ENCODE measurements at regions not wholly inside any gene's neighbourhood (a gene's known extent, or its start where the extent isn't known, plus 50 kb on each side); places are given as distances from the start of the nearest gene placed in this dataset.

DNA sequence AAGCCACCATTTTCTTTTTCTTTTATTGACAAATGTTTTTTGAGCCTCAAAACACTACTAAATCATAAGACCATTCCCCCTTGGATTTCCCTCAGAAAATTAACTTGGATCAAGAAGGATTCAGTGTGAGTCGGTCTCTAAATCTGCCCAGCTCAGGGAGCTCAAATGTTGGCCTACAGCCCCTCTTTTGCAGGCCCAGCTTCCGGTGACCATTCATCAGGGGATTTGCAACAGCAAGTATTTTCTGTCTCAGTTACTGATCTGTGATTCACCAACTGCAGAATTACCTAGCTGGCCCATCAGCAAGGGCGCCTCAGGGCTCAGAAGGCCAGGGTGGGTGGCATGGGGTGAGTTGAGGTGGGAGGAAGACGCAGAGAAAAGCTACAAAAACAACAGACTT is 318.1 kb downstream of the CDC5L start:
- TF ChIP-seq, protein P1, sequence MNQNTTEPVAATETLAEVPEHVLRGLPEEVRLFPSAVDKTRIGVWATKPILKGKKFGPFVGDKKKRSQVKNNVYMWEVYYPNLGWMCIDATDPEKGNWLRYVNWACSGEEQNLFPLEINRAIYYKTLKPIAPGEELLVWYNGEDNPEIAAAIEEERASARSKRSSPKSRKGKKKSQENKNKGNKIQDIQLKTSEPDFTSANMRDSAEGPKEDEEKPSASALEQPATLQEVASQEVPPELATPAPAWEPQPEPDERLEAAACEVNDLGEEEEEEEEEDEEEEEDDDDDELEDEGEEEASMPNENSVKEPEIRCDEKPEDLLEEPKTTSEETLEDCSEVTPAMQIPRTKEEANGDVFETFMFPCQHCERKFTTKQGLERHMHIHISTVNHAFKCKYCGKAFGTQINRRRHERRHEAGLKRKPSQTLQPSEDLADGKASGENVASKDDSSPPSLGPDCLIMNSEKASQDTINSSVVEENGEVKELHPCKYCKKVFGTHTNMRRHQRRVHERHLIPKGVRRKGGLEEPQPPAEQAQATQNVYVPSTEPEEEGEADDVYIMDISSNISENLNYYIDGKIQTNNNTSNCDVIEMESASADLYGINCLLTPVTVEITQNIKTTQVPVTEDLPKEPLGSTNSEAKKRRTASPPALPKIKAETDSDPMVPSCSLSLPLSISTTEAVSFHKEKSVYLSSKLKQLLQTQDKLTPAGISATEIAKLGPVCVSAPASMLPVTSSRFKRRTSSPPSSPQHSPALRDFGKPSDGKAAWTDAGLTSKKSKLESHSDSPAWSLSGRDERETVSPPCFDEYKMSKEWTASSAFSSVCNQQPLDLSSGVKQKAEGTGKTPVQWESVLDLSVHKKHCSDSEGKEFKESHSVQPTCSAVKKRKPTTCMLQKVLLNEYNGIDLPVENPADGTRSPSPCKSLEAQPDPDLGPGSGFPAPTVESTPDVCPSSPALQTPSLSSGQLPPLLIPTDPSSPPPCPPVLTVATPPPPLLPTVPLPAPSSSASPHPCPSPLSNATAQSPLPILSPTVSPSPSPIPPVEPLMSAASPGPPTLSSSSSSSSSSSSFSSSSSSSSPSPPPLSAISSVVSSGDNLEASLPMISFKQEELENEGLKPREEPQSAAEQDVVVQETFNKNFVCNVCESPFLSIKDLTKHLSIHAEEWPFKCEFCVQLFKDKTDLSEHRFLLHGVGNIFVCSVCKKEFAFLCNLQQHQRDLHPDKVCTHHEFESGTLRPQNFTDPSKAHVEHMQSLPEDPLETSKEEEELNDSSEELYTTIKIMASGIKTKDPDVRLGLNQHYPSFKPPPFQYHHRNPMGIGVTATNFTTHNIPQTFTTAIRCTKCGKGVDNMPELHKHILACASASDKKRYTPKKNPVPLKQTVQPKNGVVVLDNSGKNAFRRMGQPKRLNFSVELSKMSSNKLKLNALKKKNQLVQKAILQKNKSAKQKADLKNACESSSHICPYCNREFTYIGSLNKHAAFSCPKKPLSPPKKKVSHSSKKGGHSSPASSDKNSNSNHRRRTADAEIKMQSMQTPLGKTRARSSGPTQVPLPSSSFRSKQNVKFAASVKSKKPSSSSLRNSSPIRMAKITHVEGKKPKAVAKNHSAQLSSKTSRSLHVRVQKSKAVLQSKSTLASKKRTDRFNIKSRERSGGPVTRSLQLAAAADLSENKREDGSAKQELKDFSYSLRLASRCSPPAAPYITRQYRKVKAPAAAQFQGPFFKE (tag by site-specific recombination; IDR thresholded peaks at IDR 0.05; ENCODE audit: borderline replicate concordance) = no peak
- TF ChIP-seq, protein P2, sequence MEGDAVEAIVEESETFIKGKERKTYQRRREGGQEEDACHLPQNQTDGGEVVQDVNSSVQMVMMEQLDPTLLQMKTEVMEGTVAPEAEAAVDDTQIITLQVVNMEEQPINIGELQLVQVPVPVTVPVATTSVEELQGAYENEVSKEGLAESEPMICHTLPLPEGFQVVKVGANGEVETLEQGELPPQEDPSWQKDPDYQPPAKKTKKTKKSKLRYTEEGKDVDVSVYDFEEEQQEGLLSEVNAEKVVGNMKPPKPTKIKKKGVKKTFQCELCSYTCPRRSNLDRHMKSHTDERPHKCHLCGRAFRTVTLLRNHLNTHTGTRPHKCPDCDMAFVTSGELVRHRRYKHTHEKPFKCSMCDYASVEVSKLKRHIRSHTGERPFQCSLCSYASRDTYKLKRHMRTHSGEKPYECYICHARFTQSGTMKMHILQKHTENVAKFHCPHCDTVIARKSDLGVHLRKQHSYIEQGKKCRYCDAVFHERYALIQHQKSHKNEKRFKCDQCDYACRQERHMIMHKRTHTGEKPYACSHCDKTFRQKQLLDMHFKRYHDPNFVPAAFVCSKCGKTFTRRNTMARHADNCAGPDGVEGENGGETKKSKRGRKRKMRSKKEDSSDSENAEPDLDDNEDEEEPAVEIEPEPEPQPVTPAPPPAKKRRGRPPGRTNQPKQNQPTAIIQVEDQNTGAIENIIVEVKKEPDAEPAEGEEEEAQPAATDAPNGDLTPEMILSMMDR (tag by site-specific recombination; IDR thresholded peaks at IDR 0.05) = no peak
- TF ChIP-seq TCF7L2 (IDR thresholded peaks at IDR 0.05; ENCODE audit: borderline replicate concordance, low read depth, low read length) = no peak
- no peak for TF ChIP-seq ZNF416 (tag by site-specific recombination; IDR thresholded peaks at IDR 0.05)
- TF ChIP-seq ZNF184 (tag by site-specific recombination; IDR thresholded peaks at IDR 0.05) = no peak
- TF ChIP-seq REPIN1 (tag by site-specific recombination; IDR thresholded peaks at IDR 0.05; ENCODE audit: low read depth) = no peak
- TF ChIP-seq ZNF274 (IDR thresholded peaks at IDR 0.05; ENCODE audit: low read length) = no peak
- TF ChIP-seq ZNF274 (tag by site-specific recombination; IDR thresholded peaks at IDR 0.05; ENCODE audit: borderline replicate concordance) = no peak
- TF ChIP-seq, protein P3, sequence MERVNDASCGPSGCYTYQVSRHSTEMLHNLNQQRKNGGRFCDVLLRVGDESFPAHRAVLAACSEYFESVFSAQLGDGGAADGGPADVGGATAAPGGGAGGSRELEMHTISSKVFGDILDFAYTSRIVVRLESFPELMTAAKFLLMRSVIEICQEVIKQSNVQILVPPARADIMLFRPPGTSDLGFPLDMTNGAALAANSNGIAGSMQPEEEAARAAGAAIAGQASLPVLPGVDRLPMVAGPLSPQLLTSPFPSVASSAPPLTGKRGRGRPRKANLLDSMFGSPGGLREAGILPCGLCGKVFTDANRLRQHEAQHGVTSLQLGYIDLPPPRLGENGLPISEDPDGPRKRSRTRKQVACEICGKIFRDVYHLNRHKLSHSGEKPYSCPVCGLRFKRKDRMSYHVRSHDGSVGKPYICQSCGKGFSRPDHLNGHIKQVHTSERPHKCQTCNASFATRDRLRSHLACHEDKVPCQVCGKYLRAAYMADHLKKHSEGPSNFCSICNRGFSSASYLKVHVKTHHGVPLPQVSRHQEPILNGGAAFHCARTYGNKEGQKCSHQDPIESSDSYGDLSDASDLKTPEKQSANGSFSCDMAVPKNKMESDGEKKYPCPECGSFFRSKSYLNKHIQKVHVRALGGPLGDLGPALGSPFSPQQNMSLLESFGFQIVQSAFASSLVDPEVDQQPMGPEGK (tag by site-specific recombination; IDR thresholded peaks at IDR 0.05) = no peak
- TF ChIP-seq ZNF843 (tag by site-specific recombination; IDR thresholded peaks at IDR 0.05) = no peak
- no peak for TF ChIP-seq KLF8 (tag by site-specific recombination; IDR thresholded peaks at IDR 0.05)
- TF ChIP-seq, protein P4, sequence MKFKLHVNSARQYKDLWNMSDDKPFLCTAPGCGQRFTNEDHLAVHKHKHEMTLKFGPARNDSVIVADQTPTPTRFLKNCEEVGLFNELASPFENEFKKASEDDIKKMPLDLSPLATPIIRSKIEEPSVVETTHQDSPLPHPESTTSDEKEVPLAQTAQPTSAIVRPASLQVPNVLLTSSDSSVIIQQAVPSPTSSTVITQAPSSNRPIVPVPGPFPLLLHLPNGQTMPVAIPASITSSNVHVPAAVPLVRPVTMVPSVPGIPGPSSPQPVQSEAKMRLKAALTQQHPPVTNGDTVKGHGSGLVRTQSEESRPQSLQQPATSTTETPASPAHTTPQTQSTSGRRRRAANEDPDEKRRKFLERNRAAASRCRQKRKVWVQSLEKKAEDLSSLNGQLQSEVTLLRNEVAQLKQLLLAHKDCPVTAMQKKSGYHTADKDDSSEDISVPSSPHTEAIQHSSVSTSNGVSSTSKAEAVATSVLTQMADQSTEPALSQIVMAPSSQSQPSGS (tag by site-specific recombination; IDR thresholded peaks at IDR 0.05; ENCODE audit: low read depth) = no peak
